ENCODE measurements at regions not wholly inside any gene's neighbourhood (a gene's known extent, or its start where the extent isn't known, plus 50 kb on each side); places are given as distances from the start of the nearest gene placed in this dataset.

GRCh38 chr12:19704966-19705365 lies 265.7 kb downstream of the AEBP2 start:
- TF ChIP-seq CTCF (IDR thresholded peaks at IDR 0.05; ENCODE audit: low read depth, low read length, missing input control) (no peak), SP1 (IDR thresholded peaks at IDR 0.05) (no peak), YY1 (IDR thresholded peaks at IDR 0.05) (no peak), MAX (IDR thresholded peaks at IDR 0.05) (no peak), REST (IDR thresholded peaks at IDR 0.05) (no peak), ATF3 (IDR thresholded peaks at IDR 0.05) (no peak)
